Tibial nerve (tissue), 4 donors: ENCODE measurements at regions not wholly inside any gene's neighbourhood (a gene's known extent, or its start where the extent isn't known, plus 50 kb on each side); places are given as distances from the start of the nearest gene placed in this dataset.
A peak's percentile ranks its signal among the peaks of the same experiment; 100 is the strongest.

Experiments
- DNase-seq, 2 donors: peaks; one replicate each; pipeline ENCODE4 v3.0.0-alpha.2; 2019; ENCODE audit warnings: low spot score in 2 of 2
- H3K27ac ChIP-seq, 4 donors: fragments of 200-600 bp; sonication (generic) in 3 of 4; one replicate each; pipeline ENCODE4 v1.5.1; 2017 to 2019; ENCODE audit warnings: mild to moderate bottlenecking in 1 of 4
- H3K27me3 ChIP-seq, 2 donors: fragments of 200-600 bp; sonication (generic) in 1 of 2; one replicate each; pipeline versions ENCODE4 v1.5.1 to v1.6.0; 2017 to 2019
- H3K36me3 ChIP-seq, 3 donors: fragments of 200-600 bp; sonication (generic); one replicate each; pipeline ENCODE4 v1.5.1; 2018 to 2019
- H3K4me1 ChIP-seq, 4 donors: fragments of 200-600 bp; sonication (generic) in 3 of 4; one replicate each; pipeline ENCODE4 v1.5.1; 2017 to 2019
- H3K4me3 ChIP-seq, 4 donors: fragments of 200-600 bp; sonication (generic) in 3 of 4; one replicate each; pipeline ENCODE4 v1.5.1; 2017 to 2019; ENCODE audit warnings: mild to moderate bottlenecking in 1 of 4, moderate library complexity in 1 of 4
- H3K9me3 ChIP-seq, 4 donors: fragments of 200-600 bp; sonication (generic) in 3 of 4; one replicate each; pipeline ENCODE4 v1.5.1; 2017 to 2019
- CTCF ChIP-seq, 5 experiments: fragments of 200-600 bp in 3 of 5; fragments of 450-650 bp in 2 of 5; sonication (generic) in 3 of 5; IDR thresholded peaks; one replicate each; pipeline ENCODE4 v1.5.1; 2016 to 2019; ENCODE audit warnings: antibody characterized with exemption in 5 of 5, mild to moderate bottlenecking in 3 of 5, moderate library complexity in 2 of 5
- EP300 ChIP-seq, 2 donors: sonication (generic); formaldehyde crosslinking; IDR thresholded peaks; one replicate each; pipeline ENCODE4 v1.6.1; 2017; ENCODE audit warnings: antibody characterized with exemption in 2 of 2, mild to moderate bottlenecking in 1 of 2
- POLR2A ChIP-seq, 2 donors: fragments of 450-650 bp; IDR thresholded peaks; one replicate each; pipeline ENCODE4 v1.6.1; 2017; ENCODE audit warnings: antibody characterized with exemption in 2 of 2, mild to moderate bottlenecking in 2 of 2, moderate library complexity in 2 of 2
- WGBS, 2 donors: methylation state at CpG; one replicate each; pipeline ENCODE4 v1.1.5; 2018; 5-methylcytosine and 5-hydroxymethylcytosine counted together

- Histone ChIP-seq H3K9me3 (no peaks in the 10 kb centered on the region), H3K27ac (no peak overlapping the region), H3K4me1 (peaks cover 0 to 19% (median 0%) of the 10 kb centered on the region in 4 donors), H3K27me3 (no peaks in the 10 kb centered on the region), H3K4me3 (no peak overlapping the region), H3K36me3 (no peaks in the 10 kb centered on the region)
- WGBS, 2 donors, result 8 to 16% methylated on average over 3 of the region's 3 CpGs
- DNase-seq, result peak in 1 of 2 donors; percentile 7
- TF ChIP-seq POLR2A (IDR thresholded peaks at IDR 0.05) (no peak), EP300 (IDR thresholded peaks at IDR 0.05) (no peak), CTCF (IDR thresholded peaks at IDR 0.05) (no peak)
Measured at GRCh38 chr2:58896638-58897037, 655.5 kb upstream of the FANCL start.

GRCh38 chr2:58895857-58896256 lies 654.7 kb upstream of the FANCL start:
- 47 to 62% methylated on average over 4 of the region's 4 CpGs for WGBS, 2 donors
- no peak for DNase-seq
- no peaks in the 10 kb centered on the region for H3K9me3 ChIP-seq
- H3K27me3 ChIP-seq, result no peaks in the 10 kb centered on the region
- H3K27ac ChIP-seq, result no peak overlapping the region
- H3K36me3 ChIP-seq, result no peaks in the 10 kb centered on the region
- no peak overlapping the region for H3K4me3 ChIP-seq
- peaks cover 0 to 19% (median 0%) of the 10 kb centered on the region in 4 donors for H3K4me1 ChIP-seq
- no peak for TF ChIP-seq POLR2A (IDR thresholded peaks at IDR 0.05)

- no peaks in the 10 kb centered on the region for H3K27me3 ChIP-seq
- 84 to 86% methylated on average over 14 of the region's 14 CpGs for WGBS, 2 donors
- no peaks in the 10 kb centered on the region for H3K36me3 ChIP-seq
- no peak overlapping the region for H3K27ac ChIP-seq
- peaks cover 0 to 19% (median 0%) of the 10 kb centered on the region in 4 donors for H3K4me1 ChIP-seq
- no peak for DNase-seq
- H3K9me3 ChIP-seq, result no peaks in the 10 kb centered on the region
- H3K4me3 ChIP-seq, result no peak overlapping the region
- TF ChIP-seq EP300 (IDR thresholded peaks at IDR 0.05) (no peak), POLR2A (IDR thresholded peaks at IDR 0.05) (no peak), CTCF (IDR thresholded peaks at IDR 0.05) (no peak)
Measured at GRCh38 chr2:58893656-58894351, 652.7 kb upstream of the FANCL start.

GRCh38 chr2:58891828-58892377 lies 650.8 kb upstream of the FANCL start:
- Histone ChIP-seq H3K9me3 (no peaks in the 10 kb centered on the region), H3K27ac (no peak overlapping the region), H3K4me1 (peaks cover 0 to 12% (median 0%) of the 10 kb centered on the region in 4 donors), H3K36me3 (no peaks in the 10 kb centered on the region), H3K4me3 (no peak overlapping the region), H3K27me3 (no peaks in the 10 kb centered on the region)
- WGBS, 2 donors, result 83% methylated on average over 4 of the region's 4 CpGs
- no peak for DNase-seq
- TF ChIP-seq EP300 (IDR thresholded peaks at IDR 0.05) (no peak), CTCF (IDR thresholded peaks at IDR 0.05) (no peak), POLR2A (IDR thresholded peaks at IDR 0.05) (no peak)

- no peaks in the 10 kb centered on the region for H3K27me3 ChIP-seq
- H3K4me1 ChIP-seq, result peaks cover 0 to 3% (median 0%) of the 10 kb centered on the region in 4 donors
- H3K36me3 ChIP-seq, result no peaks in the 10 kb centered on the region
- no peak overlapping the region for H3K27ac ChIP-seq
- no peak for TF ChIP-seq EP300 (IDR thresholded peaks at IDR 0.05)
- no peak for TF ChIP-seq POLR2A (IDR thresholded peaks at IDR 0.05)
- no peak for TF ChIP-seq CTCF (IDR thresholded peaks at IDR 0.05)
- DNase-seq, result no peak
- H3K4me3 ChIP-seq, result no peak overlapping the region
- 74 to 85% methylated on average over 2 of the region's 2 CpGs for WGBS, 2 donors
- H3K9me3 ChIP-seq, result no peaks in the 10 kb centered on the region
Measured at GRCh38 chr2:58890865-58891525, 649.9 kb upstream of the FANCL start.
